DMS 273 (cell line): ENCODE measurements at regions not wholly inside any gene's neighbourhood (a gene's known extent, or its start where the extent isn't known, plus 50 kb on each side); places are given as distances from the start of the nearest gene placed in this dataset.

Experiments used
- DNase-seq: peaks from one replicate; lab custom pipeline; 2025; ENCODE audit not compliant: unreplicated experiment; lab: John Stamatoyannopoulos, UW

DNA sequence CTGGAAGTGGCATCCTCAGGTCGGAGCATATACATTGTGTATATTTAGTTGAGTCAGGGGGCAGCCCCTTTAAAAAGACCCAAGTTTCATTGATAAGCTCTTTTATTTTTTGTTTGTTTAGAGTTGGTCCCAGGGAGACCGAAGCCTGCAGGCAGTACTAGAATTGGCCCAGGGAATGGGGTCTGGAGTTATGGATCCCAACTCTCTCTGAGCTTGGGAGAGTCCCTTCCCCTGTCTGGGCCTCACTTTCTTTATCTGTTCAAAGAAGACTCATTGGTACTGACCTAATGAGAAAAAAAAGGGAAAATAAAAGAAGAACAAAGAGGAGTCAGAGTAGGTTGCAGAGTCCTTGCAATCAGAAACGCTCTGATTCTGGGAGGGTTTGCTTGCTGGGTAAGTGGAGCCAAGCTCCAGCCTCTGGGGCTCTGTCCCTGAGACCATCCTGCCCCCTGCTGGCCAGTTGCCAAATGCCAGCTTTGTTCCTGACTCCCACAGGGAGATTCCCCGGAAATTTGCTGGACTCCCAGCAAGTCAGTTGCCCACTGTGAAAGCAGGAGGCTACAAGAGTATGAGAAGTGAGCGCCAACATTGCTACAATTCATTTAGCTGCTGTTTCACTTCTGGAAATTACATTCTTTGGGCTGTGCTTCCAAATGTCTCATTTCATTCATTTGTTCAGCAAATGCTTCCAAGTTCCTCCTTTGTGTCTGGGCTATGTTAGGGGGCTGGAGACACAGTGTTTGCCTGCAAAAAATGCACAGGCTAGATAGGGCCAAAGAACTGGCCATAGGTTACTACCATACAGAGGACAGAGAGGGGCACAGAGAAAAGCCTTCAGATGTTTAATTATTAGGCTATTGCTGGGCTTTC lies 156.2 kb downstream of the MELK start:
- peak; percentile 90 for DNase-seq

DNA sequence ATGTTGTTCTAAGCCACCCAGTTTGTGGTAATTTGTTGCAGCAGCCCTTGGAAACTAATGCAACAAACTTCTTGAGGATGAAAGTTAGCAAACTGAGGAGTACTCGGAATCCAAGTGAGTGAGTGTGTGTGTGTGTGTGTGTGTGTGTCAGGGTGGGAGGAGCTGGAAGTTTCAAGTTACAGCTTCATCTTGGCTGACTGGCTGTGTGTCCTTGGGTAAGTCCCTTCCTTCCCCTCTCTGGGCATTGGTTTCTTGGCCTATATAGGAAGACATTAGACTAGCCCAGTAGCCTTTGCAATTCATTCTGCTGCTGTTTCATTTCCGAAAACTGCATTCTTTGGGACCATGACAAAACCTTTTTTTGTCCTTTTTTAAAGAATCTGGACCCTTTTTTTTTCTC lies 157.2 kb downstream of the MELK start:
- no peak for DNase-seq

DNA sequence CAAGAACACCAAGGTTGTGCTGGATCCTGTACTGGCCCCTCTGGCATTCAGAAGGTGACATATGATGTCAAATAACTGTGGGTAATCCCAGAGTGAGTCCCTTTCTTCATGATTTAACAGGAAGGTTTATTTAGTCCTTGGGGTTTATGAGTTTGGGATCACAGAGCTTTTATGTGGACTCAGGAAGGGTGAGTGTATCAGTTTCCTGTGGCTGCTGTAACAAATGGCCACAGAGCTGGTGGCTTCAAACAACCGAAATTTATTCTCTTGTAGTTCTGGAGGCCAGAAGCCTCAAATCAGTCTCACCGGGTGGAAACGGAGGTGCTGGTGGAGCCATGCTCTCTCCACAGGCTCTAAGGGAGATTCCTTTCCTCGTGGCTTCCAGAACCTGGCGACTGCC lies 157.7 kb downstream of the MELK start:
- no peak for DNase-seq

- no peak for DNase-seq
Measured at GRCh38 chr9:36731068-36731956, 158.6 kb downstream of the MELK start.

DNA sequence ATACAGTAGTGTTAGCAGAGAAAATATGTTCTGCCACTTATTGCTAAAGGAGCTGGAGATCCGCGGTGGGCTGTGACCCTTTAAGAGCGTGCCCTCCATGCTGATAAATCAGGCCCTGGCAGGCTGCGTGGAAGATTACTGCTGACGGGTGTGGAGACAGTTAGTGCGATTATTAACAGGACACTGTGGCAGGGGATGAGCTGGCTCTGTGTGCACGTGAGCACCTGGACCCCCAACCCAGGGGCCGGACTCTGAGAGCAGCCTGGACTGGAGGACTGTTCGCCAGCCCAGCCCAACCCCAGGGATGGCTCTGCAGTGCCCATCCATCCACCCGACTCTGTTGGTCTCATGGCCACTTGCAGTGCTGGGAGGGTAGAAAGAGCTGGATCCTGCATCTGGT lies 162.0 kb downstream of the MELK start:
- no peak for DNase-seq

- DNase-seq, result no peak
Measured at GRCh38 chr9:36736648-36737047, 164.0 kb downstream of the MELK start.

- DNase-seq, result peak; percentile 31
Measured at GRCh38 chr9:36738318-36738976, 165.8 kb downstream of the MELK start.

DNA sequence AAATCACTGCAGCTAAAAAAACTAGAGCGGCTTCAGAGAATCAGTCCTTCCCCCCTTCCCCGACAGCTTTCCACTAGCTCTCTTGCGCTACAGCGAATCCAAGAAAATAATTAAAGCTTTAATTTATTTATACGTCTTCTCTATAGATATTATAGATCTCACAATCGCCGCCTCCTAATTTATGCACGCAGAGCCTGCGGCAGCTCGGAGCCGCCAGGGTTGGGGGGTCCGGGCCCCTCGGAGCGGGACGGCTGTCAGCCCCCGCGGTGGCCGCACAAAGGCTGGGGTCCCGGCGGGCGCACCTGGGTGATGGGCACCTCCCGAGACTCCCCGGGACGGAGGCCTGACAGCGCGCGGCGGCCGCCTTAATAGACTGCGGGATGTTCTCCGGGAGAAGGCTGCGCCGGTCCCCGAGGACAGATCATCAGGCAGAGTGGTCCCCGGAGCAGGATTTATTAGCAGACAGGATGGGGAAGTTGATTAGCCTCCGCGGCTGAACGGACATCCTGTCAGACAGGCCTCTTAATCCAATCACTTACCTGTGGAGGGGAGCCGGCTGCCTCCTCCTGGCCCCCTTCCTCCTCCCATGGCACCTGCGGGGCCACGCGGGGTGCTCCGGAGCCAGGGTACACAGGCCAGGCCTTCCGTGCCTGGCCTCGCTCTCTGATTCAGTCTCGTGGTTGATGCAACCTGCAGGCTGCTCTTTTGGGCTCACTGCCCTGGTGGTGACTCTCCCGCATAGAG lies 166.8 kb downstream of the MELK start:
- no peak for DNase-seq

DNA sequence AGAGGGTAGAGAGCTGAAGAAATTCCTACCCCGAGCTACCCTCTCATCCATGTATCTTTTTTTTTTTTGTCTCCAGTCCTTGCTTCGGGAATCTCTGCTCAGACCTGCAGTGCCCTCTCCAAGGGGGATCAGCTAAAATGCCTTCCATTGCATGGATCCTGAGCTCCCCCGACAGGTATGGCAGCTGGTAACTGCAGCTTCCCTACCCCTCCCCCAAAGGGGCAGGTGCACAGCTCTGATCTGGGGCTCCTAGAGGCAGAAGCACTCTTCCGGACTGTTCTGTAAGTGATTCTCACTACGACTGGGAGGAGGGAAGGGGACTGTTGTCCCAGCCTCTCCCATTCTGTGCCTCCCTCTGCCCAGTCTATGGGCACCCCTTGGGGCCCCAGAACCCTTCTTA lies 169.6 kb downstream of the MELK start:
- DNase-seq, result no peak

GRCh38 chr9:36744678-36745077 lies 172.0 kb downstream of the MELK start:
- DNase-seq, result no peak

DNA sequence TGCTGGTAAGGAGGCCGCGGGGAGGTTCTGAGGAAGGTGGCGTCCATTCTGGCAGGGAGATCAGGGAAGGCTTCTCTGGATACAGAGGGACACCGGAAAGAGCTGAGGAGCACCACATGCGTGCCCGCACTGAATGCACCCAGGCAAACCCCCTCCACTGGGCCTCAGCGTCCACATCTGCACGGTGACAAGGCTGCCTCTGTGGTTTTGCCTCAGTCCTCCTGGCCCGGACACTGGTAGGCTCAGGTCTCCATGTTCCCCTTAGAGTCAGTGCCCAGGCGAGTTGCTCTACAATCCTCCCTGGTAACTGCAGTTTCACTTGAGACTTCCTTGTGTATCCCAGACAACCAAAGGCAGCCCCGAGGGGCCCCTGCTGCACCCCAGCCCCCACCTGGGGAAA lies 173.3 kb downstream of the MELK start:
- DNase-seq, result no peak

DNA sequence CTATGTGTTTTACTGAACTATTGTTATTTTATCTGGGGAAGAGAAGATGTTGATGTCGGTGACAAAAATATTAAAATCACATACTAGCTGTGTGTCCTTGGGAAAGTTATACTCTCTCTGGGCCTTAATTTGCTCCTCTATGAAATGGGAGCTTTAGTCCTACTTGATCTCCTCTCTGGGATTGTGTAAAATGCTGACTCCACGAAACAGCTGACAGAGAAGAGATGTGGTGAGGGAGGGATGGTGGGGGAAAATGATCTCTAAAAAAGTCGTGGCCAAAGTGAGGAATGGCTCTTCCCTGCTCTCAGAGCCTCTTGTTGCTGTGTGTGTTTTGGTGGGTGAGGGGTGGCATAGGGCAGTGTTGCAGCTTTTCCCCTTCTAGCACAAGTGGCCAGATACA lies 173.7 kb downstream of the MELK start:
- no peak for DNase-seq

GRCh38 chr9:36748322-36748899 lies 175.7 kb downstream of the MELK start:
- DNase-seq, result no peak

GRCh38 chr9:36749461-36749860 lies 176.8 kb downstream of the MELK start:
- no peak for DNase-seq

DNA sequence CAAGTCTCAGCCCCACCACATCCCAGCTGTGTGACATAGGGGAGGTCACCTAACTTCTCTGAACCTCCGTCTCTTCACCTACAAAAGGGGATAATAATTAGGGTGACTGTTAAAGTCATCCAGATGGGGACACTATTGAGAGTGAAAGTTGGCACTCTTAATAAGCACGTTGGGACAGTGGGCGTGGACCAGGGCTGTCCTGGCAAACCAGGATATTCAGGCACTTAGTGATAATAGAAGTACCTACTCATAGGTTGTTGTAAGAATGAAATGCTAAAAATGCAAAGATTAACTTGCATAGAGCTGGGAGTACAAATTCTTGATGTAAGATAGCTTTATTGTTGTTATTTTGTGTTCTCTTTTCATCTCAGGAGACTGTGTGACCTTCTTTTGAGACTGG lies 177.9 kb downstream of the MELK start:
- no peak for DNase-seq

DNA sequence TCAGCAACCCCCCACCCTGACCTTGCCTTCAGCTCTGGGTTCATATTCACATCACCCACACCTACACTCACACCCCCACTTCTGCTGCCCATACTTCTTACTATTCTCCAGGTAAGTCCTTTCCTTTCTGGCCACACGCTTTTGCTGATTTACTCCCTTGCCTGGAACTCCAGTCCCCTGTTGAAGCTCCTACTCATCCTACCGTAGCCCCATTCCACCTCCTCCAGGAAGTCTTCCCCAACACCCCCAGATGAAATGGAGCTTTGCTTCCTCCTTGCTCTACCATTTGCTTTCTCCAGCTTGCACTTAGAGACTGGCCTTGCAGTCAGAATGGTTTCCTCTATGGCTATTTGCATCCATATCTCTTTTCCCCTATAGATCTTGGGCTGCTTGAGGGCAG lies 182.3 kb downstream of the MELK start:
- no peak for DNase-seq

DNA sequence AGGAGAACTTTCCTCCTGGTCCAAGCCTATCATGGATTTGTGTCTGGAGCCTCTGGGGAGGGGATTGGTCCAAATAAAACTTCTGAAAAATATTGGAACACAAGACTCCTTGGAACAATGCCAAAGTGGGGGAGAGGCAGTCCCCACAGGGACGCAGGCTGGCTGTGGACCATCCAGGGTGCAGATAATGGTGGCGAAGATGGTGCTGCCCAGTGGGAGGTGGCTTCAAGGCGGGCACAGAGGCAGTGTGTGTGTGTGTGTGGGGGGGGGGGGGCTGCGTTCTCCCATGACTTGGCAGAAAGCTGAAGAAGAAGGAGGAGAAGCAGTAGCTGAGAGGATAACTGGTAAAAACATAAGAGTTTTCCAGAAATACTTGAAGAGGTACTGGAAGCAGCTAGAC lies 186.4 kb downstream of the MELK start:
- peak; percentile 37 for DNase-seq

GRCh38 chr9:36759976-36760375 lies 187.3 kb downstream of the MELK start:
- DNase-seq, result no peak

DNA sequence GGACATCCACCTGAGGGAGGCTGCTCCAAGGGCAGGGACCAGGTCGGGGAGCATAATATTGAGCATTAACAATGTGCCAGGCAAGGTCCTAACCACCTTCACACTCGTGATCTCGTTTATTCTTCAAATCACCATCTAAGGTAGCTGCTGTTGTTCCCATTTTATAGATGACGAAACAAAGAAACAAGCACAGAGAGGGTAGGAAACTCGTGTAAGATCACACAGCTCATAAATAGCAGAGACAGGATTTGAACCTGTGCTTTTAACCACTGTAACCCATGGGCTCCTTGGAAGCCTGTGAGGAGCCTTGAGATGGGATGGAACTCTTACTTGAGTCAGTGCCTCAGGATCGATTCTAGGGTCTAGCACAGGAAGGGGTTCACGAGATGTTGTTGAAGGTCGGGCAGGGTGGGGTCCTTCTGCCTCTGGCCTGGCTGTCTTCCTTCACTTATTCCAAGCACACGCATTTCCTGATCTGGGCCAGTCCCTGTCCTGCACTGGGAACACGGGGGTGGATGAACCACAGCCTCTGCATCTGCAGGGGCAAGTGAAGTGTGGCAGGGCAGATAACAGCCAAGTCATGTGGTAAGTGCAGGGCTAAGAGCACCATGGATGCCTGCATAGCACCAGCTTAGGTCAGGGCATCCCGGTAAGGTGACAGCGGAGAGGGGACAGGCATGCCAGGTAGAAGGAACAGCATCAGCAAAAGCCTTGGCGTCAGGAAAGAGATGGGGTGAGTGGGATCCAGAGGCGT lies 188.1 kb downstream of the MELK start:
- DNase-seq, result no peak

DNA sequence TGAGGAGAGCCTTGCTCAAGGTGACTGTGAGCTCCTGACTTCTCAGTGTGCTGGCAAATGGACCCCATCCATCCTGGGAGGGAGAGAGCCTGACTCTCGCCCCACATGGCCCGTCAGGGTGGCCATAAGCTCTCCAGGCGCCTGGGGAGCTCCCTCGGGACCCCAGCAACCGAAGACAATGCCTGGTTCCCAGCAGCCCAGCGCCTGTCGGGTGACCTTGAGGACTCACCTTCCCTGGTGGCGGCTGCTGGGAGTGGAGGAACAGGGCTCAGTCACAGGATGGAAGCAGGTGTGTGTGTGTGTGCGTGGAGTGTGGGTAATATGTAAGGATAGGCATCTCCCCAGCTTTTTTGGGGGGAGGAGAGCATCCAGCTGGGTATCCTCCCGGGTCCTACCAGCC lies 190.3 kb downstream of the MELK start:
- no peak for DNase-seq
